MCF 10A (cell line): ENCODE measurements at regions not wholly inside any gene's neighbourhood (a gene's known extent, or its start where the extent isn't known, plus 50 kb on each side); places are given as distances from the start of the nearest gene placed in this dataset.
A peak's percentile ranks its signal among the peaks of the same experiment; 100 is the strongest.
"Not testable (repeated sequence)": the region's sequence is repeated elsewhere in the genome, so short reads cannot be mapped to it uniquely, and the experiment has no call there.

Experiments used
- BruUV-seq: library from RNA; stranded (reverse); fragments of 400-500 nt; replicated peaks from 2 replicates; lab custom pipeline; 2021; lab: Mats Ljungman, UMichigan
- CTCF ChIA-PET: fragments of 300-600 bp; sonication (Branson Sonifier 250); formaldehyde crosslinking; extraction: SDS; loops from one replicate; lab custom pipeline; 2021; ENCODE audit warnings: antibody characterized with exemption, inconsistent platforms; lab: Yijun Ruan, JAX
- POLR2A ChIA-PET: fragments of 300-600, 350-650 bp; sonication (Branson Sonifier 250); formaldehyde crosslinking; extraction: SDS; loops from one replicate; lab custom pipeline; 2020; ENCODE audit warnings: antibody characterized with exemption, inconsistent platforms; lab: Yijun Ruan, JAX
- DNase-seq: peaks from one replicate; pipeline ENCODE4 v3.0.0-alpha.2; 2018; ENCODE audit not compliant: unreplicated experiment
- H3K27ac Mint-ChIP-seq: one replicate; pipeline ENCODE4 v1.8.0; 2022; ENCODE audit warnings: mild to moderate bottlenecking, low read depth, mixed read lengths; ENCODE audit not compliant: unreplicated experiment
- H3K27me3 Mint-ChIP-seq: one replicate; pipeline ENCODE4 v1.8.0; 2022; ENCODE audit warnings: mixed read lengths; ENCODE audit not compliant: insufficient read depth, unreplicated experiment
- H3K36me3 Mint-ChIP-seq: one replicate; pipeline ENCODE4 v1.8.0; 2022; ENCODE audit warnings: mild to moderate bottlenecking, moderate library complexity, mixed read lengths; ENCODE audit not compliant: insufficient read depth, unreplicated experiment
- H3K4me1 Mint-ChIP-seq: one replicate; pipeline ENCODE4 v1.8.0; 2022; ENCODE audit warnings: mixed read lengths; ENCODE audit not compliant: insufficient read depth, unreplicated experiment
- H3K4me3 Mint-ChIP-seq: one replicate; pipeline ENCODE4 v1.8.0; 2022; ENCODE audit warnings: mild to moderate bottlenecking, moderate library complexity, mixed read lengths; ENCODE audit not compliant: unreplicated experiment
- H3K9me3 Mint-ChIP-seq: one replicate; pipeline ENCODE4 v1.8.0; 2022; ENCODE audit warnings: mixed read lengths; ENCODE audit not compliant: unreplicated experiment
- CTCF ChIP-seq: fragments of 200-600 bp; IDR thresholded peaks from one replicate; pipeline ENCODE4 v1.8.0; 2022; ENCODE audit warnings: antibody characterized with exemption, mild to moderate bottlenecking; ENCODE audit not compliant: unreplicated experiment
- intact Hi-C: fragments of 100-400 bp; cut with micrococcal nuclease; formaldehyde crosslinking; loops from 2 replicates; pipeline ENCODE4 v1.14.1; 2022

GRCh38 chr10:123221418-123221817 is 67.2 kb downstream of the BUB3 start:
- Mint-ChIP-seq H3K27me3 (no peaks in the 10 kb centered on the region), H3K9me3 (peaks cover 7% of the 10 kb centered on the region), H3K4me1 (no peaks in the 10 kb centered on the region), H3K36me3 (no peaks in the 10 kb centered on the region), H3K27ac (no peak overlapping the region), H3K4me3 (no peak overlapping the region)
- no peak for TF ChIP-seq CTCF
- DNase-seq, result no peak
- intact Hi-C loops, result no loop called here
- ChIA-PET POLR2A (interaction anchor here (1.1 kb wide), 1 partner anchor 15 kb away, joined by 3 read pairs; no protein-coding TSS in a partner anchor), CTCF (no interaction called here)
- BruUV-seq, result no TSS peak

- Mint-ChIP-seq H3K27ac (no peak overlapping the region), H3K4me1 (no peaks in the 10 kb centered on the region), H3K4me3 (no peak overlapping the region), H3K36me3 (no peaks in the 10 kb centered on the region), H3K9me3 (peaks cover 5% of the 10 kb centered on the region), H3K27me3 (no peaks in the 10 kb centered on the region)
- intact Hi-C loops, result no loop called here
- POLR2A ChIA-PET, result no interaction called here
- CTCF ChIA-PET, result no interaction called here
- DNase-seq, result no peak
- no TSS peak for BruUV-seq
- TF ChIP-seq CTCF, result no peak
These were observed 68.6 kb downstream of the BUB3 start for GRCh38 chr10:123222832-123223231.

GRCh38 chr10:123227706-123228105 is 73.5 kb downstream of the BUB3 start:
- no peak for TF ChIP-seq CTCF
- intact Hi-C loops, result no loop called here
- H3K4me1 Mint-ChIP-seq, result peaks cover 15% of the 10 kb centered on the region
- no peak for DNase-seq
- H3K36me3 Mint-ChIP-seq, result no peaks in the 10 kb centered on the region
- no peak overlapping the region for H3K4me3 Mint-ChIP-seq
- H3K9me3 Mint-ChIP-seq, result no peaks in the 10 kb centered on the region
- H3K27ac Mint-ChIP-seq, result no peak overlapping the region
- BruUV-seq, result no TSS peak
- CTCF ChIA-PET, result no interaction called here
- H3K27me3 Mint-ChIP-seq, result no peaks in the 10 kb centered on the region
- POLR2A ChIA-PET, result no interaction called here

- intact Hi-C loops, result no loop called here
- Mint-ChIP-seq H3K36me3 (no peaks in the 10 kb centered on the region), H3K27ac (no peak overlapping the region), H3K9me3 (peaks cover 6% of the 10 kb centered on the region), H3K4me1 (peaks cover 20% of the 10 kb centered on the region), H3K27me3 (no peaks in the 10 kb centered on the region), H3K4me3 (no peak overlapping the region)
- no peak for TF ChIP-seq CTCF
- CTCF ChIA-PET, result interaction anchor here (0.6 kb wide), 1 partner anchor 150 kb away, joined by 3 read pairs; no protein-coding TSS in a partner anchor
- peak; percentile 85 for DNase-seq
- POLR2A ChIA-PET, result interaction anchor here (1.2 kb wide), 1 partner anchor 12 kb away, joined by 4 read pairs; no protein-coding TSS in a partner anchor
- BruUV-seq, result no TSS peak
These were observed 75.9 kb downstream of the BUB3 start for GRCh38 chr10:123229927-123230630.

GRCh38 chr10:123232879-123233278 is 78.7 kb downstream of the BUB3 start:
- H3K4me3 Mint-ChIP-seq, DNase-seq, H3K36me3 Mint-ChIP-seq, H3K9me3 Mint-ChIP-seq, H3K27me3 Mint-ChIP-seq, CTCF ChIA-PET, H3K27ac Mint-ChIP-seq, BruUV-seq, POLR2A ChIA-PET, intact Hi-C loops: not testable (repeated sequence)
- peaks cover 20% of the 10 kb centered on the region for H3K4me1 Mint-ChIP-seq

- H3K27ac Mint-ChIP-seq, H3K9me3 Mint-ChIP-seq, POLR2A ChIA-PET, CTCF ChIA-PET, H3K27me3 Mint-ChIP-seq, BruUV-seq, intact Hi-C loops, DNase-seq, H3K4me3 Mint-ChIP-seq, H3K36me3 Mint-ChIP-seq: not testable (repeated sequence)
- H3K4me1 Mint-ChIP-seq, result peaks cover 15% of the 10 kb centered on the region
These were observed 80.8 kb downstream of the BUB3 start for GRCh38 chr10:123235014-123235413.
